Activated CD4-positive, alpha-beta memory T cell treated with anti-CD3 and anti-CD28 coated beads for 36 hours (primary cell): ENCODE measurements at regions not wholly inside any gene's neighbourhood (a gene's known extent, or its start where the extent isn't known, plus 50 kb on each side); places are given as distances from the start of the nearest gene placed in this dataset.

ENCODE experiments used
- CTCF ChIA-PET: fragments of 350-600 bp; sonication (Branson Sonifier 250); formaldehyde crosslinking; loops from one replicate; lab custom pipeline; 2021; ENCODE audit warnings: antibody characterized with exemption, inconsistent platforms; lab: Charles Lee
- POLR2A ChIA-PET: fragments of 350-600 bp; sonication (Branson Sonifier 250); formaldehyde crosslinking; loops from one replicate; lab custom pipeline; 2021; ENCODE audit warnings: antibody characterized with exemption; lab: Charles Lee
- DNase-seq: peaks from one replicate; pipeline ENCODE4 v3.0.0-alpha.2; 2020
- H3K27ac Mint-ChIP-seq: one replicate; pipeline ENCODE4 v1.8.0; 2021; ENCODE audit warnings: mixed read lengths
- H3K27me3 Mint-ChIP-seq: one replicate; pipeline ENCODE4 v1.8.0; 2021; ENCODE audit warnings: mixed read lengths
- H3K36me3 Mint-ChIP-seq: one replicate; pipeline ENCODE4 v1.8.0; 2021; ENCODE audit warnings: mixed read lengths
- H3K4me1 Mint-ChIP-seq: one replicate; pipeline ENCODE4 v1.8.0; 2021; ENCODE audit warnings: low read depth, mixed read lengths
- H3K4me3 Mint-ChIP-seq: one replicate; pipeline ENCODE4 v1.8.0; 2021; ENCODE audit warnings: mild to moderate bottlenecking, mixed read lengths
- H3K9me3 Mint-ChIP-seq: one replicate; pipeline ENCODE4 v1.8.0; 2021; ENCODE audit warnings: mixed read lengths
- intact Hi-C: fragments of 100-400 bp; cut with micrococcal nuclease; formaldehyde crosslinking; loops from one replicate; pipeline ENCODE4 v1.15.1; 2023

DNA sequence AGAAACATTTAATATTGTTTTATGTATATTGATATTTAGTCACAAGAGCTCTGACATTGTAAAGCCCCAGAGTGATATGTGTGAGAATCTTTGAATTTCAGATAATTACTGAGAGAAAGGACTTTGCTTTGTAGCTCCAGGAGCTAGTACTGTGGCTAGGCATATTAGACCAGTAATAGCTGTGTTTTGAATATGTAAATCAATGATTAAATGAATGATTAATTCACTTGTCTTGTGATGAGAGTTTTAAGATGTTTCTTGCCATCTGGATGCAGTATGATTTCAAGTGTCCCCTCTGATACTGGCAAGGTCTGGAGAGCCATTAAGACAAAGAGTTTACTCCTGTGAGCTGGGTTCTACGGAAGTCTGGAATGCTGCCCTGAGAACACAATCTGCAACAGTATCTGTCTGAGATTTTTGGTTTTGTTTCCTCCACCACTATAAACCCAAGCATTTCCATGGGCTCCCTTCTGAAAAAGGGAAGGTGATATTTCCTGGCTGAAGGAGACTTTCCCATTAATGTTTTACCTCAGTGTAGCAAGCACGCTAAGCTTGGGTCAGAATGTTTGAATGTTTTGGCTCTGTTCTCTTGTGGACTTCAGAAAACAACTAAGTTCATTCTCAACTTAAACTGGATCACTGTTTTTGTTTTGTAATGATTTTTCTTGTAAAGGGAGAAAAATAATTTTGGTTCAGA is 61.3 kb upstream of the BICC1 start:
- Mint-ChIP-seq H3K36me3 (no peaks in the 10 kb centered on the region), H3K27me3 (peaks cover 6% of the 10 kb centered on the region), H3K27ac (no peak overlapping the region), H3K4me3 (no peak overlapping the region), H3K4me1 (no peaks in the 10 kb centered on the region), H3K9me3 (no peaks in the 10 kb centered on the region)
- DNase-seq = no peak
- intact Hi-C loops = no loop called here
- POLR2A ChIA-PET = no interaction called here
- CTCF ChIA-PET = interaction anchor here (1.2 kb wide), 1 partner anchor 10 kb away, joined by 3 read pairs; no protein-coding TSS in a partner anchor

GRCh38 chr10:58453105-58453504 is 59.6 kb upstream of the BICC1 start:
- ChIA-PET CTCF (interaction anchor here (0.6 kb wide), 1 partner anchor 238 kb away, joined by 3 read pairs; no protein-coding TSS in a partner anchor), POLR2A (no interaction called here)
- Mint-ChIP-seq H3K9me3 (no peaks in the 10 kb centered on the region), H3K36me3 (no peaks in the 10 kb centered on the region), H3K4me1 (no peaks in the 10 kb centered on the region), H3K4me3 (no peak overlapping the region), H3K27me3 (peaks cover 6% of the 10 kb centered on the region), H3K27ac (no peak overlapping the region)
- intact Hi-C loops = no loop called here
- DNase-seq = no peak

DNA sequence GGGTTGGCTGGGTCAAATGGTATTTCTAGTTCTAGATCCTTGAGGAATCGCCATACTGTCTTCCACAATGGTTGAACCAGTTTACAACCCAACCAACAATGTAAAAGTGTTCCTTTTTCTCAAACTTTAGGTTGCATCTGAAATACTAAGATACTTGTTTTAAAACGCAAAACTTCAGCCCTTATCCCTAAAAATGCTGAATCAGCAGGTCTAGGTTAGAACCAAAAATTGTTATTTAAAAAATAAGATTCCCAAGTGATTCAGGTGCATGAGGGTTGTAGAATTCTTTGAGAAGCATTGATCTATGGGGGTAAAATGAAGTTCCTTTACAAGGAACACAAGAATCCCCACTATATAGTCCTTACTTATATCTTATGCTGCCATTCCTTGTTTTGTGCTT is 56.5 kb upstream of the BICC1 start:
- Mint-ChIP-seq H3K27me3 (peaks cover 4% of the 10 kb centered on the region), H3K4me1 (no peaks in the 10 kb centered on the region), H3K36me3 (no peaks in the 10 kb centered on the region), H3K9me3 (no peaks in the 10 kb centered on the region), H3K27ac (no peak overlapping the region), H3K4me3 (no peak overlapping the region)
- intact Hi-C loops = no loop called here
- POLR2A ChIA-PET = no interaction called here
- no peak for DNase-seq
- CTCF ChIA-PET = no interaction called here

- H3K27me3 Mint-ChIP-seq = no peaks in the 10 kb centered on the region
Measured at GRCh38 chr10:58457761-58458616, 54.7 kb upstream of the BICC1 start.

DNA sequence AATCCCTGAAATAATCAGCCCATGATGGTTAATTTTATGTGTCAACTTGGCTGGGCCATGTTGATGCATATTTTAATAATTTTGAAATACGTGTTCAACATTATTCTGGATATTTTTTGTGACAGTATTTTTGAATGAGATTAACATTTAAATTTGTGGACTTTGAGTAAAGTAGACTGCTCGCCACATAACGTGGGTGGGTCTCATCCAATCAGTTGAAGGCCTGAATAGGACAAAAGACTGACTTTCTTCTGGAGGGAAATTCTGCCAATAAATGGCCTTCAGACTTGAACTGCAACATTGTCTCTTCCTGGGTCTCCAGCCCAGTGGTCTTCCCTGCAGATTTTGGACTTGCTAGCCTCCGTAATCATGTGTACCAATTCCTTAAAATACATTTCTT is 53.6 kb upstream of the BICC1 start:
- Mint-ChIP-seq H3K36me3 (no peaks in the 10 kb centered on the region), H3K4me3 (no peak overlapping the region), H3K27me3 (no peaks in the 10 kb centered on the region), H3K4me1 (no peaks in the 10 kb centered on the region), H3K9me3 (peaks cover 10% of the 10 kb centered on the region), H3K27ac (no peak overlapping the region)
- ChIA-PET CTCF (no interaction called here), POLR2A (no interaction called here)
- no peak for DNase-seq
- intact Hi-C loops = no loop called here

More at GRCh38 chr10:58457761-58458616, 54.7 kb upstream of the BICC1 start:
- no peak overlapping the region for H3K4me3 Mint-ChIP-seq
- ChIA-PET POLR2A (no interaction called here), CTCF (no interaction called here)
- H3K4me1 Mint-ChIP-seq = no peaks in the 10 kb centered on the region
- H3K27ac Mint-ChIP-seq = no peak overlapping the region
- intact Hi-C loops = no loop called here
- no peak for DNase-seq
- H3K9me3 Mint-ChIP-seq = peaks cover 5% of the 10 kb centered on the region
- no peaks in the 10 kb centered on the region for H3K36me3 Mint-ChIP-seq

GRCh38 chr10:58460157-58460556 is 52.5 kb upstream of the BICC1 start:
- CTCF ChIA-PET = interaction anchor here (0.6 kb wide), 1 partner anchor 41 kb away, joined by 3 read pairs; no protein-coding TSS in a partner anchor

DNA sequence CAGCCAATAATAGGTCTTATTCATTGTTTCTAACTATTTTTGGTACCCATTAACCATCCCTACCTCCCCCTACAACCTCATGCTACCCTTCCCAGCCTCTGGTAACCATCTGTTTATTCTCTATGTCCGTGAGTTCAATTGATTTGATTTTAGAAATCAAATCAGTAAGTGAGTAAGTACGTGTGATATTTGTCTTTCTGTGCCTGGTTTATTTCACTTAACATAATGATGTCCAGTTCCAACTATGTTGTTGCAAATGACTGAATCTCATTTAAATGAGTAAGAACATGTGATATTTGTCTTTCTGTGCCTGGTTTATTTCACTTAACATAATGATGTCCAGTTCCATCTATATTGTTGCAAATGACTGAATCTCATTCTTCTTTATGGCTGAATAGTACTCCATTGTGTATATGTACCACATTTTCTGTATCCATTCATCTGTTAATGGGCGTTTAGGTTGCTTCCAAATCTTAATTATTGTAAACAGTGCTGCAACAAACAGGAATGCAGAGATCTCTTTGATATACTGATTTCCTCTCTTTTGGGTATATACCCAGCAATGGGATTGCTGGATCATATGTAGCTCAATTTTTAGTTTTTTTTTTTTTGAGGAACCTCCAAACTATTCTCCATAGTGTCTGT is 49.7 kb upstream of the BICC1 start:
- intact Hi-C loops = no loop called here
- no peak overlapping the region for H3K27ac Mint-ChIP-seq
- H3K4me3 Mint-ChIP-seq = no peak overlapping the region
- no peaks in the 10 kb centered on the region for H3K36me3 Mint-ChIP-seq
- no peaks in the 10 kb centered on the region for H3K4me1 Mint-ChIP-seq
- peaks cover 6% of the 10 kb centered on the region for H3K27me3 Mint-ChIP-seq
- H3K9me3 Mint-ChIP-seq = peaks cover 10% of the 10 kb centered on the region
- ChIA-PET POLR2A (no interaction called here), CTCF (interaction anchor here (0.6 kb wide), 1 partner anchor 1142 kb away, joined by 3 read pairs; no protein-coding TSS in a partner anchor)
- no peak for DNase-seq

More at GRCh38 chr10:58460157-58460556, 52.5 kb upstream of the BICC1 start:
- intact Hi-C loops = no loop called here
- no peak overlapping the region for H3K27ac Mint-ChIP-seq
- H3K4me1 Mint-ChIP-seq = no peaks in the 10 kb centered on the region
- POLR2A ChIA-PET = no interaction called here
- no peak for DNase-seq
- H3K4me3 Mint-ChIP-seq = no peak overlapping the region
- peaks cover 10% of the 10 kb centered on the region for H3K9me3 Mint-ChIP-seq
- no peaks in the 10 kb centered on the region for H3K27me3 Mint-ChIP-seq
- H3K36me3 Mint-ChIP-seq = no peaks in the 10 kb centered on the region
